ENCODE measurements at regions not wholly inside any gene's neighbourhood (a gene's known extent, or its start where the extent isn't known, plus 50 kb on each side); places are given as distances from the start of the nearest gene placed in this dataset.
"Not testable (repeated sequence)": the region's sequence is repeated elsewhere in the genome, so short reads cannot be mapped to it uniquely, and the experiment has no call there.

- no peaks in the 10 kb centered on the region for H3K36me3 ChIP-seq (ENCODE audit: control insufficient read depth, insufficient read depth, low read length)
- no peaks in the 10 kb centered on the region; the same call in 1 of the 2 replicates for H3K27me3 ChIP-seq (replicated peaks; ENCODE audit: control insufficient read depth, insufficient read depth, low read length)
- H3K4me3 ChIP-seq (replicated peaks; ENCODE audit: low read depth, low read length): no peak overlapping the region
- DNase-seq (ENCODE audit: extremely low read depth, insufficient read length): no peak
- TF ChIP-seq, protein P1, sequence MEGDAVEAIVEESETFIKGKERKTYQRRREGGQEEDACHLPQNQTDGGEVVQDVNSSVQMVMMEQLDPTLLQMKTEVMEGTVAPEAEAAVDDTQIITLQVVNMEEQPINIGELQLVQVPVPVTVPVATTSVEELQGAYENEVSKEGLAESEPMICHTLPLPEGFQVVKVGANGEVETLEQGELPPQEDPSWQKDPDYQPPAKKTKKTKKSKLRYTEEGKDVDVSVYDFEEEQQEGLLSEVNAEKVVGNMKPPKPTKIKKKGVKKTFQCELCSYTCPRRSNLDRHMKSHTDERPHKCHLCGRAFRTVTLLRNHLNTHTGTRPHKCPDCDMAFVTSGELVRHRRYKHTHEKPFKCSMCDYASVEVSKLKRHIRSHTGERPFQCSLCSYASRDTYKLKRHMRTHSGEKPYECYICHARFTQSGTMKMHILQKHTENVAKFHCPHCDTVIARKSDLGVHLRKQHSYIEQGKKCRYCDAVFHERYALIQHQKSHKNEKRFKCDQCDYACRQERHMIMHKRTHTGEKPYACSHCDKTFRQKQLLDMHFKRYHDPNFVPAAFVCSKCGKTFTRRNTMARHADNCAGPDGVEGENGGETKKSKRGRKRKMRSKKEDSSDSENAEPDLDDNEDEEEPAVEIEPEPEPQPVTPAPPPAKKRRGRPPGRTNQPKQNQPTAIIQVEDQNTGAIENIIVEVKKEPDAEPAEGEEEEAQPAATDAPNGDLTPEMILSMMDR (IDR thresholded peaks at IDR 0.05; ENCODE audit: insufficient read depth, low read length, poor library complexity, severe bottlenecking): no peak
These were observed 50.8 kb upstream of the ECHDC3 start for GRCh38 chr10:11691319-11691755.

GRCh38 chr10:11689945-11690736 is 52.0 kb upstream of the ECHDC3 start:
- Histone ChIP-seq H3K36me3 (ENCODE audit: control insufficient read depth, insufficient read depth, low read length) (no peaks in the 10 kb centered on the region), H3K4me3 (replicated peaks; ENCODE audit: low read depth, low read length) (no peak overlapping the region)

DNA sequence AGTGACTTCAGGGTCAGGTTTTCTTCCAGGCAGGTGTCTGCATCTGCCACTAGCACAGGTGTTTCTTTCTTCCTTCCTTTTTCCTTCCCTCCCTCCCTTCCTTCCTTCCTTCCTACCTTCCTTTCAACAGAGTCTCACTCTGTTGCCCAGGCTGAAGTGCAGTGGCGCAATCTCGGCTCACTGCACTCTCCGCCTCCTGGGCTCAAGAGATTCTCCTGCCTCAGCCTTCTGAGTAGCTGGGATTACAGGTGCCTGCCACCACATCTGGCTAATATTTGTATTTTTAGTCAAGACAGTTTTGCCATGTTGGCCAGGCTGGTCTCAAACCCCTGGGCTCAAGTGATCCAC is 53.8 kb upstream of the ECHDC3 start:
- not testable (repeated sequence) for H3K4me3 ChIP-seq (replicated peaks; ENCODE audit: low read depth, low read length); DNase-seq (ENCODE audit: extremely low read depth, insufficient read length); H3K27me3 ChIP-seq (replicated peaks; ENCODE audit: control insufficient read depth, insufficient read depth, low read length); H3K36me3 ChIP-seq (ENCODE audit: control insufficient read depth, insufficient read depth, low read length)

More at GRCh38 chr10:11689945-11690736, 52.0 kb upstream of the ECHDC3 start:
- no peaks in the 10 kb centered on the region for H3K27me3 ChIP-seq (replicated peaks; ENCODE audit: control insufficient read depth, insufficient read depth, low read length)
- TF ChIP-seq, protein P1 (IDR thresholded peaks at IDR 0.05; ENCODE audit: insufficient read depth, low read length, poor library complexity, severe bottlenecking): no peak
- no peak for DNase-seq (ENCODE audit: extremely low read depth, insufficient read length)

DNA sequence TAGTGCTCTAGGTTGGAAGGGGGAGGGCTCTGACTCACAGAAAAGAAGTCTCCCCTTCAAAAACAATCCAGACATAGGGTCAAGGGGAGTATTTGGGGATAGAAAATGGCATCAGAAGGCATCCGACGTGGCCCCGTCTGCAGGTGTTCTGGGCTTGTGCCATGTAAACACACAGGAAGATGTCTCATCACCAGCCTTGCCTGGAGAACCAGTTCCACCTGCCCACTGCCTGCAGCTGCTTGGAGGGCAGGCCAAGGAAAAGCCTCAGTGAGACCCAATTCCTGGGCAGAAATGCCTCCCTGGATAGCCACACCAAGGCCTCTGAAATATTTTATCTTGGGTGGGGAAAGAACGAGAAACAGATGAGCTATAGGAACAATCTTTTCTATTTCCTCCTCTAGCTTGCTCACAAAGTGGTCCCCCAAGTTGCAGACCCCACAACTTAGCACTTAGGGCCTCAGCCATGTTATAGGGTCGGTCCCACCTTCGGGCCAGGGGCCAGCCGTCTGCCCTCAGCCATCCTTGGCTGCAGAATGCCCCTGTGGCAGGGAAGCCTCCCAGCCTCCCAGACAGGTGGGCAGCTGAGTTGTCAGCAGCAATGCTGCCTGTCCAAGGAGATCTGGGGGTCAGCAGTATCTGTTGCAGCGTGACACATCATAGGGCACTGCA is 54.3 kb upstream of the ECHDC3 start:
- DNase-seq (ENCODE audit: extremely low read depth, insufficient read length): no peak
- TF ChIP-seq, protein P1 (IDR thresholded peaks at IDR 0.05; ENCODE audit: insufficient read depth, low read length, poor library complexity, severe bottlenecking): no peak
- H3K36me3 ChIP-seq (ENCODE audit: control insufficient read depth, insufficient read depth, low read length): no peaks in the 10 kb centered on the region
- H3K27me3 ChIP-seq (replicated peaks; ENCODE audit: control insufficient read depth, insufficient read depth, low read length): no peaks in the 10 kb centered on the region
- no peak overlapping the region for H3K4me3 ChIP-seq (replicated peaks; ENCODE audit: low read depth, low read length)

GRCh38 chr10:11687357-11687771 is 54.8 kb upstream of the ECHDC3 start:
- Histone ChIP-seq H3K4me3 (replicated peaks; ENCODE audit: low read depth, low read length) (no peak overlapping the region), H3K36me3 (ENCODE audit: control insufficient read depth, insufficient read depth, low read length) (no peaks in the 10 kb centered on the region), H3K27me3 (replicated peaks; ENCODE audit: control insufficient read depth, insufficient read depth, low read length) (no peaks in the 10 kb centered on the region)
- TF ChIP-seq, protein P1 (IDR thresholded peaks at IDR 0.05; ENCODE audit: insufficient read depth, low read length, poor library complexity, severe bottlenecking): no peak
- no peak for DNase-seq (ENCODE audit: extremely low read depth, insufficient read length)

DNA sequence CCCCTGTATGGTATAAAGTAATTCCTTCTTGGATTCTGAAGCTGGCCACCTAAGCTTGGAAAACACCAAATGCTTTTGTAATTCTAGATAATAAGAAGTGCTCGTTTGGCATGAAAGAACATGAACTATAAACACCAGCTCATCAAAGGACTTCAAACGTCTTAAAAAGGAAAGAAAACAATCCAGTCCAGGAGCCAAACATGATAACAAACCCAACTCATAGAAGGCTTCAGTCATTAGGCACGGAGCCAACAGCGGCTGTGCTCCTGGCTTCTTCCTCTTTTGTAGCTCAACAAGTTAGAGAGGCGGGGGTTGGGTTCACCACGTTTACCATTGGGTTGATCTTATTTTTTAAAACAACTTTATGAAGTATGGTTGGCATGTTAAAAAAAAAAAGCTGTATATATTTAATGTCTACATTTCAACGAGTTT is 56.4 kb upstream of the ECHDC3 start:
- TF ChIP-seq, protein P1 (IDR thresholded peaks at IDR 0.05; ENCODE audit: insufficient read depth, low read length, poor library complexity, severe bottlenecking): no peak
- Histone ChIP-seq H3K36me3 (ENCODE audit: control insufficient read depth, insufficient read depth, low read length) (no peaks in the 10 kb centered on the region), H3K4me3 (replicated peaks; ENCODE audit: low read depth, low read length) (peak overlapping the region; percentile 3; the same call in 1 of the 2 replicates), H3K27me3 (replicated peaks; ENCODE audit: control insufficient read depth, insufficient read depth, low read length) (no peaks in the 10 kb centered on the region)
- no peak for DNase-seq (ENCODE audit: extremely low read depth, insufficient read length)

Data from GM06990 (cell line).